ENCODE measurements at regions not wholly inside any gene's neighbourhood (a gene's known extent, or its start where the extent isn't known, plus 50 kb on each side); places are given as distances from the start of the nearest gene placed in this dataset.

DNA sequence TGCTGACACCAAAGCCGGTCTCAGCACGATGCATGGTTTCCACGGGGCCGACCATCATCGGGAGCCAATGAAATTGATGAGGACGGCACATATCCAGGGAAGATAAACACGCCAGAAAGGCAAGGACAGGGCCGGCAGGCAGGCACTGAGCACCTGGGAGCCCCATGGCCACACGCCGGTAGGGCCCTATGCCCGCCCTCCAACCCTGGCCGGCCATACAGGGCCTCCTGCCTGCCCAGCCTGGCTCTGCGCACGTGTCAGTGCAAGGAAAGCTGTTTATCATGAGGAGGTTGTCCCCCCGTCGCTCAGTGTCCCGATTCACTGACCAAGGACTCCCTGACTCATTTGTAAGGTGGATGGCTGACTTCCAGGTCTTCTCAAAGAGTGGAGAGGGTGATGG lies 237.5 kb downstream of the GLI2 start:
- TF ChIP-seq CTCF (IDR thresholded peaks at IDR 0.05) (no peak), POLR2A (IDR thresholded peaks at IDR 0.05) (no peak)
